Nucleus accumbens (tissue), 56 donors: ENCODE measurements at regions not wholly inside any gene's neighbourhood (a gene's known extent, or its start where the extent isn't known, plus 50 kb on each side); places are given as distances from the start of the nearest gene placed in this dataset.
A peak's percentile ranks its signal among the peaks of the same experiment; 100 is the strongest.
"Not testable (repeated sequence)": the region's sequence is repeated elsewhere in the genome, so short reads cannot be mapped to it uniquely, and the experiment has no call there.

Experiments
- DNase-seq, 56 donors: peaks; one replicate each; lab custom pipeline; 2025; lab: John Stamatoyannopoulos, UW

DNA sequence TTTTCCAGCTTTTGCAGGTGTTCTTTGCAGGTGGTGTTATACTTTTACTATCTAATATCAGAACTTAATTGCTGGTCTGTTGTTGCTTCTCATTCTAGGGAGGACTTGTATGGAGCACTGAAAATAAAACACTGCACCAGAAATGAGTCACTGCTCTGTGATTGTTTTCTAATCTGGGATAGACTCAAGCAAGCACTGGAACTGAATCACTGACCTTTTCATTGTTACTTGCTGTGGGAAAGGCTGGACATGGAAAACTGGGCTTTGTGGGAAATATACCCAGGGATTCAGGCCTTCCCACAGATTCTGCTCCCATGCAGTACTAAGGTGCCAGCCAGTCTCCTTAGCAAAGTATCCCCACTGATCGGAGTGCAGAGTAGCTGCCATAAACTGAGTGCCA, 470.0 kb upstream of the GCFC2 start:
- no peak for DNase-seq

DNA sequence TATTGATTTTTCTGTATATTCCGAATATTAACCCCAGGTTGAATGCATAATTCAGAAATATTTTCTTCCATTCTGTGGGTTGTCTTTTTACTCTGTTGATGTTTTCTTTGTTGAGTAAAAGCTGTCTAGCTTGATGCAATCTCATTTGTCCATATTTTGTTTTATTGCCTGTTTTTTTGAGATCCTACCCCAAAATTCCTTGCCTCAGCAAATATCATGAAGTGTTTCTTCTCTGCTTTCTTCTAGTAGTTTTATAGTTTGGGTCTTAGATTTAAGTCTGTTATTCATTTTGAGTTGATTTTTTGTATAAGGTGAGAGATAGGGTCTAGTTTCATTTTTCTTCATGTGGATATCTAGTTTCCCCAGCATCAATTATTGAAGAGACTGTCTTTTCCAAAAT, 467.9 kb upstream of the GCFC2 start:
- no peak for DNase-seq

DNA sequence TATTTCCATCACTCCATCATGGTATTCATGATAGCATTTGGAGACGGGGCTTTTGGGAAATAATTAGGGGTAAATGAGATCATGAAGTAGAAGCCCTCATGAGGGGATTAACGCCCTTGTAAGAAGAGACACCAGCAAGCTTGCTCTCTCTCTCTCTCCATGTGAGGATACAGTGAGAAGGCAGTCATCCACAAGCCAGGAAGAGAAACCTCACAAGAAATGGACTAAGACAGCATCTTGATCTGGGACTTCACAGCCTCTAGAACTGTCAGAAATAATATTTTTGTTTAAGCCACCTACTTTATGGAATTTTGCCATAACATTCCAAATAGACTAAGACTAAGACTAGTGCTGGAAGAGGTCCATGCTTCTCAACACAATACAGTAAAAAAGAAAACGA, 464.6 kb upstream of the GCFC2 start:
- DNase-seq, result no peak

DNA sequence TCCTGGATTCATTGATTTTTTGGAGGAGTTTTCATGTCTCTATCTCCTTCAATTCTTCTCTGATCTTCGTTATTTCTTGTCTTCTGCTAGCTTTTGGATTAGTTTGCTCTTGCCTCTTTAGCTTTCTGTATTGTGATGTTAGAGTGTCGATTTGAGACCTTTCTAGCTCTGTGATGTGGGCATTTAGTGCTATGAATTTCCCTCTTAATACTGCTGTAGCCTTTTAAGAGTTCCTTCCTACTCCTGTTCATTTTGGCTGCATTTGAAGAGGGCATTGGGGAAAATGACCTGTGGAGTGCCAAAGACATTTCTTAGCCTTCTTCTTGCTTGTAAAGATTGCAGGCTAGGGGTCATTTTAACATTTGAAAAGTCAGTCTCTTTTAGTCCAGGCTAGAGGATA, 463.8 kb upstream of the GCFC2 start:
- DNase-seq, result no peak

DNA sequence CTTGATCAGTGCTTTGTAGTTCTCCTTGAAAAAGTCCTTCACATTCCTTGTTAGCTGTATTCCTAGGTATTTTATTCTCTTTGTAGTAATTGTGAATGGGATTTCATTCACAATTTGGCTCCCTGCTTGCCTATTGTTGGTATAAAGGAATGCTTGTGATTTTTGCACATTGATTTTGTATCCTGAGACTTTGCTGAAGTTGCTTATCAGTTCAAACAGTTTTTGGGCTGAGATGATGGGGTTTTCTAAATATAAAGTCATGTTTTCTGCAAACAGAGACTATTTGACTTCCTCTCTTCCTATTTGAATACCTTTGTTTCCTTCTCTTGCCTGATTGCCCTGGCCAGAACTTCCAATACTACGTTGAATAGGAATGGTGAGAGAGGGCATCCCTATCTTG, 462.5 kb upstream of the GCFC2 start:
- DNase-seq, result not testable (repeated sequence)

DNA sequence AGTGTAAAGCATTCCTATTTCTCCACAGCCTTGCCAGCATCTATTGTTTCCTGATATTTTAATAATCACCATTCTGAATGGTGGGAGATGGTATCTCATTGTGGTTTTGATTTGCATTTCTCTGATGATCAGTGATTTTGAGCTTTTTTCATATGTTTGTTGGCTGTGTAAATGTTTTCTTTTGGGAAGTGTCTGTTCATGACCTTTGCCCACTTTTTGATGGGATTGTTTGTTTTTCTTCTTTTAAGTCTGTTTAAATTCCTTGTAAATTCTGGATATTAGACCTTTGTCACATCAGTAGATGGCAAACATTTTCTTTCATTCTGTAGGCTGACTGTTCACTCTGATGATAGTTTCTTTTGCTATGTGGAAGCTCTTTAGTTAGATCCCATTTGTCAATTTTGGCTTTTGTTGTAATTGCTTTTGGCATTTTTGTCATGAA, 461.5 kb upstream of the GCFC2 start:
- not testable (repeated sequence) for DNase-seq

DNA sequence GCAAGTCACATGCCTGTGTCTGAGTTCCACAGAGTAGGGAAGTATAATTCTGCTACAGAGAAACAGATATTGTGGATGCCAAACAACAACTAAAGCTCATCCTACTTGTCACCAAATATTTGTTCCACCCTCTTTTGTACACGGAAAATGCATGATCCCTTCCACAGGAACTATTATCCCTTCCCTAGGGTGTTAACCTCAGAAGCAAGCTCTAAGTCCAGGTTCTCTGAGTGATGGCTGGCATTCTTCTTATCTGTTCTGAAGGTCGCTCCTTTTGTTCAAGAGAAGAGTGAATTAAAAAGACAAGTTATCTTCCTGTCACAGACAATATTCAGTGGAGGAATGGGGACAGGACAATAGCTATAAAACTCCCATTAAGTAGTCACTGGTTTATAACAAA, 460.1 kb upstream of the GCFC2 start:
- no peak for DNase-seq

DNA sequence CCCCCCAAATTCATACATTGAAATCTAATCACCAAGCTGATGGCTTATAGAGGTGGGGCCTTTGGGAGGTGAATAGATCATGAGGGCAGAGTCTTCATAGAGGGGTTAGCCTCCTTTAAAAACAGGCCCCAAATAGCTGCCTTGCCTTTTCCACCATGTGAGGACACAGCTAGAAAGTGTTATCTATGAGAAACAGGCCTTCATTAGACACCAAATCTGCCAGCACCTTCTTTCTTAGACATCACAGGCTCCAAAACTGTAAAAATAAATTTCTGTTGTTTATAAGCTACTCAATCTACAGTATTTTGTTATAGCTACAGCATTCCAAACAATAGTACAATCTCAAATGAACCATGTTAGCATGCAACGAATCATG, 459.3 kb upstream of the GCFC2 start:
- no peak for DNase-seq

DNA sequence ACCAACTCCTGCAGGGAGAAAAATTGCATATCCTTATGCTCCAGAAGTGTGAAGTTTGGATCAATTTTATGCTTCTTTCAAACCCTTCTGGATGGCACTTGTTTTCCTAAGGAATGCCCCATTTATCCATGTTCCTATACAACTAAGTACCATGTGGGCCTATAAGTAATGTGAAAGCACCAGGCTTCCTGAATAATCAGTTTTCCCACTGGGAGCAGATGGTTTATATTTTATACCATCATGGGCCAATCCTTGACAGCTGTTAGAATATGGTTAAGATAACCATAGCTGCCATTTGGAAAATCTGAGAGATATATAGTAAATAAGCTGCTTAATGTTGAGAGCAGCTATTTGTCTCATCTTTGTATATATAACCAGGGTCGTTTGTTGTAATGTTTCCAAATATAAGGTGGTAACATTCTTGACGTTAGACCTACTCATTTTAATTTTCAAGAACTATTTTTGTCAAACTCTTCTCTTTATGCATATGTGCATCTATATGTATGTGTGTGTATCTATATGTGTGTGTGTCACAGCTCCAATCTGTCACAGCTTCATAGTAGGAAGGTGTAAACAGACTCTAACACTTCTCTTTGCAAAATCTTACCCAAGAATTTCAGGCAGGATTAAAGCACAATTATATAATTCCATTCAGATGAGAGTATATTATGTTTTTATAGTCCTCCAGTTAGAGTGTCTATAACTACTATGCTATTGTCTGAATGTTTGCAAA, 458.7 kb upstream of the GCFC2 start:
- DNase-seq, result no peak

DNA sequence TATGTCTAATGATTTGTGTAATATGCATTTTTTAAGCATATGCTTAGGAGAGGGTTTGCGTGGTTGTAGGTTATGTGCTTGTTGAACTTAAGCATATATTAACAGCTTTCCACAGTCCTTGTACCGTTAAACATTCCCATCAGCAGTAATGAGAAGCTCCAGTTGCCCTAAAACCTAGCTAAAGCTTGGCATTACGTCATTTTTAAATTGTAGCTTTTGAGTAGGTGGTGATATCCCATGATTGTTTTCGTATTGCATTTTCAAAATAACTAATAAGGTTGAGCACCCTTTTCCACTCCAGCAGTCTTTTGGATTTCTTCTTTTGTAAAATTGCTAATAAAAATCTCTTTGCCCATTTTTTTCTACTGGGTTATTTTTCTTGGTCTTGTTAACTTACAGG, 453.1 kb upstream of the GCFC2 start:
- no peak for DNase-seq

DNA sequence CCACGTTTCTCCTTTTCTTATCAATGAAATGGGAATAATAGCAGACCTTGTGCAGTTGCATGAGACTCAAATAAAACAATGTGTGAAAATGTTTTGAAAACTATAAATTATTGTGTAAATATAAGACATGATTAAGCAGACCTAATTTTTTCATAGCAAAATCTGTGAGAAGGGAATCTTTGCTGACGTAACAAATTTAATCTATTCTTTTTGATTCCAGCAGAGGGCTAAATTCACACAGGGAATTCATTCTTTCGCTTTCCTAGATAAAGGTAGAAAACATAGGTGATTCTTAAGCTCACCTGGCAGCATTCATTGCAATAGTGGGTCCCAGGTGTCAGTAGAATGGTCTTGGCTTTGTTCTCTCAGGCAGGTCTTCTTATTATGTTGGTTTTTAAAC, 450.0 kb upstream of the GCFC2 start:
- DNase-seq, result no peak

DNA sequence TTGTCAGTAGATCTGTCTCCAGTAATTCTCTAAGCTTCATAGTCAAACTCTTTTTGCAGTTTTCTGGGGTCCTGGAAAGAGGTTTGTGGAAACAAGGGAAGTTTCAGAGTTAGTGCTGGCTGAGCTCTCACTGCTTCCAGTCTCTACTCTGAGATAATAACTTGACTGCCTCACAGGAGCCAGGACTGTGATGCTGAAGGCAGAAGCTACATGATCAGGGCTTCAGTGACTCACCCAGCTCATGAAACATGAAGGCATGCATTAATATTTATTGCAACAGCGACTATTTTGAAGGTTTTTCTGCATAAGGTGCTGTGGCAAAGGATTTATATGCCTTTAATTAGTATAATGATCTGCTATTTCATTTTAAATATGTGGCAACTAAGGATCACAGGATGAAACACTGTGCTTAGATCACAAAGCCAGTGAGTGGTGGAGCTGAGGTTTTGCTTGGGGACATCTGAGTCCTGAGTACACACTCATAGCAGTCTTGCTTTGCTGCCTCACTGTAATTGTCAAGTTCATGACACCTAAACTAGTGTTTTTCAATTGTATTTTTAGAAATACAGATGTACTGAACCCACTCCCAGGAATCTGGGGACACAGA, 448.4 kb upstream of the GCFC2 start:
- no peak for DNase-seq

DNA sequence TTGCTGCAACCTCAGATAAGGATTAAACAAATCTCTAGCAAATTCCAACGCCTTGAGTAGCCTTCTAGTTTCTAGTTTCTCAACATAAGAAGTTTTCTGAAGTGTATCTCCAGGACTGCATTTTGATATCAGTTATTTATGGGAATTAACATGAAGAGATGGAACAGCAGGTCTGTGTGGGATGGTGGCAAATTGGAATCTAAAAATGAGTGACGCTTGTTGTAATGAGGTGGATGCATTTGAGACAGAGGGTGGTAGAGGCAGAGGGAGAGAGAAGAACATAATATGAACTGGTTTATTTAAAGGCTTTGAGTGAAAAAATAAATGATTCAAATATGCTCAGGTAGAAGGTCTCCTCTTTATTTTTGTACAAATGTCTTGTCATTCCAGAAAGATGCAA, 446.8 kb upstream of the GCFC2 start:
- DNase-seq, result peak in 1 of 56 donors; percentile 1

DNA sequence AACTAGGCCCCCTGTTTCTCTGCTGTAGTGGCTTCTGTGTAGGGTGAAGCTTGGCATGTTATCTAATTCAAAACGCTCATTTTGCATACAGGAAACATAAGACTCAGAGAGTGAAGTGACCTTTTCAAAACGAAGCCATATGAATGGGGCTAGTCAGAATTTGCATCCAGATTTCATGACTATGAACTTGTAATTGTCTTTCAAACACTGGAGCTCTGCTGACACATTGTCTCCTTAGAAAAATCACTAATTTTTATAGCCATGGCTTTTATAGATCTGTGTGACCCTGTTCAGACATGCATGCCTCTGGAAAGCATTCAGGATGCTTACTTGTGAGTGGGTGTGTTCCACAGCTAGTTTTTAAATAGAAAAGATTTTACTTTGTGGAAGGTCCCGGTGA, 444.3 kb upstream of the GCFC2 start:
- no peak for DNase-seq

DNA sequence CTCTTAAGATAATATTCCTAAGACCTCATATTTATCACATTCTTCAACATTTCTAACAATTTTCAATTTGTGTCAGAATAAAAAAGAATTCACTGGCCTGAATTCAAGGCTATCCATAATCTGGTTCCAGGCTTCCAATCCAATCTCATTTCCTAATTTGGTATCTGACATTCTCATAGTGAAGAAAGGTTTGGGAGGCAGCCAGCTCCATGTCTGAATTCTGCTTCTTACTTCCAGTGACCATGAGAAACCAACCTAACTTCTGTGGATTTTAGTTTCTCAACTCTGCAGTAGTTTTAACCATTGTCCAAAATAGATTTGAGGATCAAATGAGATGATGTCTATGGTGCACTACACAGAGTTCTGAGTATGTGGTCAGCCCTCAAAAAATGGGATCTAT, 439.1 kb upstream of the GCFC2 start:
- no peak for DNase-seq

DNA sequence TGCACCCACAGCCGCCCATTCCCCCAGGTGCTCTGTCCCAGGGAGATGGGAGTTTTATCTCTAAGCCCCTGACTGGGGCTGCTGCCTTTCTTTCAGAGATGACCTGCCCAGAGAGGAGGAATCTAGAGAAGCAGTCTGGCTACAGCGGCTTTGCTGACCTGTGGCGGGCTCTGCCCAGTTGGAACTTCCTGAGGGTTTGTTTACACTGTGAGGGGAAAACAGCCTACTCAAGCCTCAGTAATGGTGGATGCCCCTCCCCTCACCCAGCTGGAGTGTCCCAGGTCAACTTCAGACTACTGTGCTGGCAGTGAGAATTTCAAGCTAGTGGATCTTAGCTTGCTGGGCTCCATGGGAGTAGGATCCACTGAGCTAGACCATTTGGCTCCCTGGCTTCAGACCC, 428.6 kb upstream of the GCFC2 start:
- not testable (repeated sequence) for DNase-seq

DNA sequence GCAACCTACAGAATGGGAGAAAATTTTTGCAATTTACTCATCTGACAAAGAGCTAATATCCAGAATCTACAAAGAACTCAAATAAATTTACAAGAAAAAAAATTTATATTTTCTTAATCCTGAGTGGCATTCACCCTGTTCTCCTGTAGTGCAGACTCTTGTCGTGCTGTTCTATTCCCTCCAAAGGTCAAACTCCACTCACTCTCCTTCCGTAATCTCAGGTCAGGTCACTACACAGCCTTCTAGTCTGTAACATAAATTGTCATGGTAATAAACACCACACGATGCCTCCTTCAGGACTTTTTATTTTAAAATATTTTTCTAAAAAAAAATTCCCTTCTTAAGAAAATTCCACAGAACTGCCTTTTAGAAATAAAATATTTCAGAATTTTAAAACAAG, 417.9 kb upstream of the GCFC2 start:
- DNase-seq, result no peak

DNA sequence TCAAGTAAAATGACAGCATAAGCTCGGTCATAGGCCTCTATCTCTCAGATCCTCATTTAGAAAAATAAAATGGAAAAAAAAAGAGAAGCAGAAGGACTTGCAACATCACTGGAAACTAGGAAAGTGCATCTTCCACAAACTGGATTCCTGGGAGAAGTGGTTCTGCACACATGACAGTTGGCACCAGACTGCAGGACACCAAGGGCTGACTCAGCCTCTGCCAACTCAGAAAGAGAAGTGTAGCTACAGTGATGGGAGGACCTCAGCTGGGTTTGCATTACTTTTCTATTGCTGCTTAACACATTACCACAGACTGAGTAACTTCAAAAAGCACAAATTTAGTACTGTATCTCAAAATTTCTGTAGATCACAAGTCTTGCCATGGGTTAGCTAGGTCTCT, 409.5 kb upstream of the GCFC2 start:
- no peak for DNase-seq

DNA sequence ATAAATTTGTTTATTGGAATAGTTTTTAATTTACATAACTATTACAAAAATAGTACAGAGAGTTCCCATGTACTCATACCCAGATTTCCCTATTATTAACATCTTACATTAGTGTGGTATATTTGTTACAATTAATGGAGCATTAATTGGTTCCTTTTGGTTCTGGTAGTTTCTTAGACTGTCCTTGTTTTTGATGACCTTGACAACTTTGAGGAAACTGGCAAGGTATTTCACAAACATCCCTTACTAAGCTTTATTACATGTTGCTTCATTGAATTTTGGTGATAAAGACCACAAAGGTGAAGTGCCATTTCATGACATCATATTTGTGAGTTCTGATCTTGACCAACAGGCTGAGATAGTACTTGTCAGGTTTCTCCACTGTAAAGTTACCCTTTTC, 379.0 kb upstream of the GCFC2 start:
- no peak for DNase-seq

DNA sequence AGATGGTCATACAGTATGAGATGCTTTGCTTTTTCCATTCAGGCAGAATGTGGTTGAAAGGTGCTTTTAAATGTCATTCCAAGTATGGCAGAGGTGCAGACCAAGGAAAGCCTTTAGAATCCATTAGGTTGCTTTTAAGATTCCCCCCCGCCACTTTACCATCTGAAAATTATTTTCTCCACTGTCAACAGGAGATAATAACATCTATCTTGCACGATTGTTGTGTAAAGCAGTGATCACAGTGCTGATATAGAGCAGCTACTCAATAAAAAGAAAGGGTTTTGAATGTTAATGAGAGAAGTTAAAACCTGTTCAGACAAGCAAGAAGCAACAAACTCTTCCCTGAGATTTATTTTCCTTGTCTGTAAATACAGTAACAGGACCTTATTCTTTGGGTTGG, 372.5 kb upstream of the GCFC2 start:
- DNase-seq, result no peak

DNA sequence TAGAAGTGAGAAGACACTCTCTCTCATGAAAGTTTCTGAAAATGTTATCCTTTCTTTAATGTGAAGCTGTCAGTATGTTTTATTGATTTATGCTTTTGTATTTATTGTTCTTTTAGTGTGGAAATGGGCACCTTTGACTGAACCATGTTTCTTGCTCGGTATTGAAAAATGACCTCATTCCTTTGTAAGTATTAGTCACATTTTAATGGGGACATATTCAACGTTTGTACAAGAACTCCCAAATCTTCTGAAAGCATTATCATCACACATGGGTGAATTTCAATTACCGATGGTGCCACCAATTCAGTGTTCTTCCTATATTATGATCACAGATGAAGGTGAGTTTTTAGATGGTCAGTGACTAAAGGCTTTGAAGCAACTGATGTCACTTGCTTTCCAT, 371.8 kb upstream of the GCFC2 start:
- no peak for DNase-seq

DNA sequence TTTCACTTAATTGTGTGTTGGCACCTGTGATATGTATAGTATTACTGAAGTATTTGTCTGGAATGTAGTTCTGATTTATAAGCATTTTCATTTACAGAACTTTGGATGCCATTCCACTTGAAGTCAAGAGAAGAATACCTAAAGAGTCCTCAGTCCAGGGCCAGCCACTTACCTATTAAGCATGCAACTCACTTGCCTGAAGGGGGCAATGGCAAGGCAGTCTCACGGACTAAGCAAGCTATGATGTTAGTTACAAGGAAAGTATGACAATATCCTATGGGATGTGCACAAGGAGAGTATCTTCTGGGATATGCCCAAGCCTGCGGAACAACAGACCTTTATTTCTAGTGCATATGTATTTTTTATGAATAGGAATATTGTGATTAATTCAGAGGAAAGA, 369.4 kb upstream of the GCFC2 start:
- DNase-seq, result no peak

DNA sequence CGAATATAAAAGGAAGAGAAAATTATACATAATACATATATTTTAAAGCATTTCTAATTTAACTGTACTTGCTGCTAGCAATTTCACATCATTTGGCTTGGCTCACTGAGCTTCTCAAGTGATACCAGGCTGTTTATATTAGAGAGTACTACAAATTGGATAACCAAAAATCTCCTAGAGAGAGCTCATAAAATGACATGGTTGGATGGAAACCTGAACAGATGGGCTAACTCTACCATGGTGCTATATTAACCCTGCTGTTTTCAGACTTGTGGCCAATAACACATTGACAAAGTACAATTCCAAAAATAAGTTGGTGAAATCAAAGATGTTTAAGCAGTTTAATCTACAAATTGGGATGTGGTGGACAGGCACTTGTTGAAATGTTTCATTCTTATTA, 364.4 kb upstream of the GCFC2 start:
- DNase-seq, result no peak
